Astrocyte (in vitro differentiated cells and primary cell): ENCODE measurements at regions not wholly inside any gene's neighbourhood (a gene's known extent, or its start where the extent isn't known, plus 50 kb on each side); places are given as distances from the start of the nearest gene placed in this dataset.

Experiments used
- DNase-seq: peaks from one replicate; pipeline ENCODE4 v3.0.0-alpha.2; 2010; ENCODE audit warnings: low read depth
- FAIRE-seq: peaks from 2 replicates; lab custom pipeline; 2011; peaks lifted over from hg19 to GRCh38; lab: Jason Lieb, UNC
- H2AFZ ChIP-seq: 2 replicates; pipeline ENCODE4 v1.6.0; 2012; ENCODE audit warnings: low read depth, low read length, inconsistent platforms
- H3K27ac ChIP-seq: 2 replicates; pipeline ENCODE4 v1.5.1; 2011; ENCODE audit warnings: low read depth, low read length, inconsistent platforms
- H3K27me3 ChIP-seq: 2 replicates; pipeline ENCODE4 v1.6.0; 2011; ENCODE audit warnings: low read length, inconsistent platforms; ENCODE audit not compliant: insufficient read depth
- H3K36me3 ChIP-seq: 2 replicates; pipeline ENCODE4 v1.5.1; 2011; ENCODE audit warnings: low read length, inconsistent platforms; ENCODE audit not compliant: insufficient read depth
- H3K4me1 ChIP-seq: 2 replicates; pipeline ENCODE4 v1.5.1; 2011; ENCODE audit warnings: low read length, inconsistent platforms; ENCODE audit not compliant: insufficient read depth
- H3K4me2 ChIP-seq: 2 replicates; pipeline ENCODE4 v1.6.0; 2012; ENCODE audit warnings: low read length, inconsistent platforms
- H3K4me3 ChIP-seq: 2 replicates; pipeline ENCODE4 v1.5.1; 2011; ENCODE audit warnings: low read depth, mild to moderate bottlenecking, low read length, inconsistent platforms; ENCODE audit not compliant: insufficient read depth
- H3K79me2 ChIP-seq: 2 replicates; pipeline ENCODE4 v1.6.0; 2012; ENCODE audit warnings: mild to moderate bottlenecking, low read length, inconsistent platforms; ENCODE audit not compliant: insufficient read depth
- H3K9ac ChIP-seq: 2 replicates; pipeline ENCODE4 v1.6.0; 2012; ENCODE audit warnings: mild to moderate bottlenecking, low read length, inconsistent platforms
- H3K9me3 ChIP-seq: 2 replicates; pipeline ENCODE4 v1.5.1; 2012; ENCODE audit warnings: low read depth, mild to moderate bottlenecking, low read length, inconsistent platforms; ENCODE audit not compliant: insufficient read depth
- H4K20me1 ChIP-seq: 2 replicates; pipeline ENCODE4 v1.6.0; 2012; ENCODE audit warnings: low read length, inconsistent platforms; ENCODE audit not compliant: insufficient read depth
- H3K27ac Mint-ChIP-seq: one replicate; pipeline ENCODE4 v1.8.0; 2021; ENCODE audit warnings: mild to moderate bottlenecking, mixed read lengths; ENCODE audit not compliant: unreplicated experiment
- H3K27me3 Mint-ChIP-seq: one replicate; pipeline ENCODE4 v1.8.0; 2021; ENCODE audit warnings: low read depth, mixed read lengths; ENCODE audit not compliant: unreplicated experiment
- H3K36me3 Mint-ChIP-seq: one replicate; pipeline ENCODE4 v1.8.0; 2021; ENCODE audit warnings: low read depth, mixed read lengths; ENCODE audit not compliant: unreplicated experiment
- H3K4me1 Mint-ChIP-seq: one replicate; pipeline ENCODE4 v1.8.0; 2021; ENCODE audit warnings: low read depth, mixed read lengths; ENCODE audit not compliant: unreplicated experiment
- H3K4me3 Mint-ChIP-seq: one replicate; pipeline ENCODE4 v1.8.0; 2021; ENCODE audit warnings: mild to moderate bottlenecking, moderate library complexity, mixed read lengths; ENCODE audit not compliant: unreplicated experiment
- H3K9me3 Mint-ChIP-seq: one replicate; pipeline ENCODE4 v1.8.0; 2021; ENCODE audit warnings: mild to moderate bottlenecking, mixed read lengths; ENCODE audit not compliant: unreplicated experiment
- CTCF ChIP-seq: IDR thresholded peaks from 2 replicates; pipeline ENCODE4 v1.5.1; 2011; ENCODE audit warnings: low read depth, mild to moderate bottlenecking, inconsistent platforms, low read length, moderate library complexity; ENCODE audit not compliant: insufficient read depth
- EZH2 ChIP-seq: IDR thresholded peaks from 2 replicates; pipeline ENCODE4 v1.6.1; 2012; ENCODE audit warnings: mild to moderate bottlenecking, low read length, inconsistent platforms; ENCODE audit not compliant: insufficient read depth

- peaks cover 45% of the 10 kb centered on the region for H3K4me1 Mint-ChIP-seq
- Histone ChIP-seq H3K79me2 (no peaks in the 10 kb centered on the region), H3K27me3 (no peaks in the 10 kb centered on the region), H3K4me2 (no peak overlapping the region), H2AFZ (no peak overlapping the region), H3K9ac (no peak overlapping the region), H4K20me1 (no peaks in the 10 kb centered on the region), H3K27ac (no peak overlapping the region), H3K4me3 (no peak overlapping the region), H3K36me3 (no peaks in the 10 kb centered on the region), H3K9me3 (no peaks in the 10 kb centered on the region), H3K4me1 (peaks cover 13% of the 10 kb centered on the region)
- FAIRE-seq = peak; percentile 86
- no peaks in the 10 kb centered on the region for H3K27me3 Mint-ChIP-seq
- peak; percentile 92 for DNase-seq
- H3K36me3 Mint-ChIP-seq = no peaks in the 10 kb centered on the region
- H3K4me3 Mint-ChIP-seq = no peak overlapping the region
- TF ChIP-seq CTCF = no peak
- no peak for TF ChIP-seq EZH2
- H3K27ac Mint-ChIP-seq = peak overlapping the region; percentile 62
- H3K9me3 Mint-ChIP-seq = no peaks in the 10 kb centered on the region
These were observed 172.6 kb upstream of the HMCN1 start for GRCh38 chr1:185561629-185562028.

- FAIRE-seq (no peak), DNase-seq (no peak)
- no peak overlapping the region for H3K4me2 ChIP-seq
- peaks cover 13% of the 10 kb centered on the region for H3K4me1 ChIP-seq
- peaks cover 37% of the 10 kb centered on the region for H3K4me1 Mint-ChIP-seq
- no peaks in the 10 kb centered on the region for H3K36me3 Mint-ChIP-seq
- no peaks in the 10 kb centered on the region for H4K20me1 ChIP-seq
- no peaks in the 10 kb centered on the region for H3K79me2 ChIP-seq
- no peaks in the 10 kb centered on the region for H3K36me3 ChIP-seq
- H3K9me3 ChIP-seq = no peaks in the 10 kb centered on the region
- no peak overlapping the region for H2AFZ ChIP-seq
- TF ChIP-seq EZH2 (no peak), CTCF (no peak)
- no peak overlapping the region for H3K4me3 Mint-ChIP-seq
- H3K9ac ChIP-seq = no peak overlapping the region
- no peaks in the 10 kb centered on the region for H3K27me3 Mint-ChIP-seq
- H3K27ac Mint-ChIP-seq = peak overlapping the region; percentile 79
- H3K27ac ChIP-seq = no peak overlapping the region
- no peaks in the 10 kb centered on the region for H3K27me3 ChIP-seq
- H3K9me3 Mint-ChIP-seq = no peaks in the 10 kb centered on the region
- no peak overlapping the region for H3K4me3 ChIP-seq
These were observed 173.4 kb upstream of the HMCN1 start for GRCh38 chr1:185560760-185561159.

DNA sequence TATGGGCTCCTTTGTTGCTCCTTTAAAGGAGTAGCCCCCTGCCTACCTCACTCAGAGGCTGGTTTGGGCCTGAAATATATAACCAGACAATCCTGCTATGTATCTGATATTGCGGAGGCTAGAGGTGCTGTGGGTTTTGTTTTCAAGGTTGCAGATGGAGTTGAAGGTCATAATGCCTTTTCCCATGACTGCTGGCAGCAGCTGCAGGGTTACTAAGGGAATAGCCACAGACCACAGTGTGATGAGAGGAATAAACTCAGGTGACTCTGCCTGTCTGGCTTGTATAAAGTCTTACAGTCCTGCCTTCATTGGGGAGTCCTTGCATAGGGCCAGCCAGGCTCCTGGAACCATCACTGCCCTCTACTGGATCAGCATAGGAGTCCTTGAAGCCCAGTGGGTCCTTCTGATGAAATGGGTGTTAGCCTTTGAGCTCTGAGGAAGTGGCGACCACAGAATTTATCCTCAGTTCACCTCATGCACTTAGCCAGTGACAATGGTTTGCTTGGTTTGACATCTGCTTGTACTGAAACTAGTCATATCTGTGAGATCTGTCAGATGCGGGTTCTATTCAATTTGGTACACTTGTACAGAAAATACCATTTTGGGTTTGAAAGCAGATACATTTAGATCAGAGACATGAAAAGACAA lies 174.4 kb upstream of the HMCN1 start:
- Histone ChIP-seq H3K9me3 (no peaks in the 10 kb centered on the region), H2AFZ (no peak overlapping the region), H3K4me3 (no peak overlapping the region), H3K4me1 (peaks cover 5% of the 10 kb centered on the region), H3K4me2 (no peak overlapping the region), H3K79me2 (no peaks in the 10 kb centered on the region), H3K27ac (no peak overlapping the region), H3K27me3 (no peaks in the 10 kb centered on the region), H4K20me1 (no peaks in the 10 kb centered on the region), H3K9ac (no peak overlapping the region), H3K36me3 (no peaks in the 10 kb centered on the region)
- no peaks in the 10 kb centered on the region for H3K27me3 Mint-ChIP-seq
- FAIRE-seq (no peak), DNase-seq (peak; percentile 26)
- no peaks in the 10 kb centered on the region for H3K36me3 Mint-ChIP-seq
- peaks cover 29% of the 10 kb centered on the region for H3K4me1 Mint-ChIP-seq
- peak overlapping the region; percentile 37 for H3K27ac Mint-ChIP-seq
- peak; percentile 38 for TF ChIP-seq CTCF
- no peak for TF ChIP-seq EZH2
- no peak overlapping the region for H3K4me3 Mint-ChIP-seq
- no peaks in the 10 kb centered on the region for H3K9me3 Mint-ChIP-seq
